DOHH2 (cell line): ENCODE measurements at regions not wholly inside any gene's neighbourhood (a gene's known extent, or its start where the extent isn't known, plus 50 kb on each side); places are given as distances from the start of the nearest gene placed in this dataset.

Experiments
- H3F3A ChIP-seq: fragments of 200-600 bp; sonication (generic), shearing (Covaris generic); 2 replicates; pipeline ENCODE4 v1.6.0; 2016; ENCODE audit warnings: antibody characterized with exemption, mild to moderate bottlenecking; ENCODE audit not compliant: control insufficient read depth, insufficient read depth
- H3K27ac ChIP-seq: fragments of 200-600 bp; sonication (generic); 2 replicates; pipeline ENCODE4 v1.5.1; 2014; ENCODE audit warnings: low read depth, mild to moderate bottlenecking, low read length, moderate library complexity
- H3K27me3 ChIP-seq: fragments of 200-600 bp; sonication (generic); 2 replicates; pipeline ENCODE4 v1.6.1; 2014; ENCODE audit warnings: mild to moderate bottlenecking, low read length, mixed read lengths; ENCODE audit not compliant: control insufficient read depth
- H3K36me3 ChIP-seq: fragments of 200-600 bp; sonication (generic); 2 replicates; pipeline ENCODE4 v1.6.1; 2014; ENCODE audit warnings: mild to moderate bottlenecking, low read length, moderate library complexity, mixed read lengths; ENCODE audit not compliant: control insufficient read depth
- H3K4me1 ChIP-seq: fragments of 200-600 bp; sonication (generic); 2 replicates; pipeline ENCODE4 v1.6.1; 2014; ENCODE audit warnings: mild to moderate bottlenecking, low read length, mixed read lengths; ENCODE audit not compliant: control insufficient read depth
- H3K4me2 ChIP-seq: fragments of 200-600 bp; sonication (generic); 2 replicates; pipeline ENCODE4 v1.6.0; 2014; ENCODE audit warnings: mild to moderate bottlenecking, low read length, moderate library complexity
- H3K4me3 ChIP-seq: fragments of 200-600 bp; sonication (generic); 2 replicates; pipeline ENCODE4 v1.5.1; 2014; ENCODE audit warnings: mild to moderate bottlenecking, low read length, mixed read lengths
- H3K79me2 ChIP-seq: fragments of 200-600 bp; sonication (generic); 2 replicates; pipeline ENCODE4 v1.6.1; 2014; ENCODE audit warnings: mild to moderate bottlenecking, low read length, mixed read lengths; ENCODE audit not compliant: control insufficient read depth
- H3K9me2 ChIP-seq: fragments of 200-600 bp; sonication (generic); replicated peaks from 2 replicates; pipeline ENCODE4 v1.6.1; 2014; ENCODE audit warnings: mild to moderate bottlenecking, low read length, mixed read lengths; ENCODE audit not compliant: control insufficient read depth
- H3K9me3 ChIP-seq: fragments of 200-600 bp; sonication (generic); 2 replicates; pipeline ENCODE4 v1.6.1; 2014; ENCODE audit warnings: antibody characterized with exemption, low read length, mixed read lengths; ENCODE audit not compliant: control insufficient read depth, insufficient read depth
- H4K20me1 ChIP-seq: fragments of 200-600 bp; sonication (generic); 2 replicates; pipeline ENCODE4 v1.6.0; 2014; ENCODE audit warnings: low read depth, mild to moderate bottlenecking, antibody characterized with exemption, low read length, moderate library complexity; ENCODE audit not compliant: control insufficient read depth, insufficient read depth
- EZH2phosphoT487 ChIP-seq: fragments of 200-600 bp; sonication (generic); IDR thresholded peaks from 2 replicates; pipeline ENCODE4 v1.6.1; 2017; ENCODE audit warnings: borderline replicate concordance, mild to moderate bottlenecking, antibody characterized with exemption, low read length, moderate library complexity, mixed read lengths
- TF ChIP-seq, protein P1 (sequence below): fragments of 200-600 bp; sonication (generic); IDR thresholded peaks from one replicate; pipeline ENCODE4 v1.5.1; 2014; ENCODE audit warnings: antibody characterized with exemption, mild to moderate bottlenecking, low read depth, low read length; ENCODE audit not compliant: poor library complexity, severe bottlenecking

DNA sequence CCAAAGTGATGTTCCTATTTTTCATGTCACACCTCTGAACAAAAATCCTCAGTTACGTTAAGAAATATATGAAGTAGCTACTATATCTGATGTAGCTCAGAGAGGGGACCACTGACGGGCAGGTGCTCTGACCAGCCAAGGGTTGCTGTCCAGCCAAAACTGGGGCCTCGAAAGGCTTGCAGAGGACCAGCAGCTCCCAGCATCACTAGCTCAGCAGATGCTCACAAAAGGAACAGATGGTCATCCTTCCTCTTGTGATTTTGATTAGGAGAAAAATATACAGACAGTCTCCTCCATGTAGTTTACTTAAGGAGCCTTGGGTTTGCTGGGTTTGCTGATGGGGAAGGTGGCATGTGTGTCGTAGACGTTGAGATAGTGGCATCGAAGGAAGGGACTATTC, 374.6 kb upstream of the B3GAT1 start:
- H3K4me3 ChIP-seq, result no peak overlapping the region
- TF ChIP-seq, protein P1, sequence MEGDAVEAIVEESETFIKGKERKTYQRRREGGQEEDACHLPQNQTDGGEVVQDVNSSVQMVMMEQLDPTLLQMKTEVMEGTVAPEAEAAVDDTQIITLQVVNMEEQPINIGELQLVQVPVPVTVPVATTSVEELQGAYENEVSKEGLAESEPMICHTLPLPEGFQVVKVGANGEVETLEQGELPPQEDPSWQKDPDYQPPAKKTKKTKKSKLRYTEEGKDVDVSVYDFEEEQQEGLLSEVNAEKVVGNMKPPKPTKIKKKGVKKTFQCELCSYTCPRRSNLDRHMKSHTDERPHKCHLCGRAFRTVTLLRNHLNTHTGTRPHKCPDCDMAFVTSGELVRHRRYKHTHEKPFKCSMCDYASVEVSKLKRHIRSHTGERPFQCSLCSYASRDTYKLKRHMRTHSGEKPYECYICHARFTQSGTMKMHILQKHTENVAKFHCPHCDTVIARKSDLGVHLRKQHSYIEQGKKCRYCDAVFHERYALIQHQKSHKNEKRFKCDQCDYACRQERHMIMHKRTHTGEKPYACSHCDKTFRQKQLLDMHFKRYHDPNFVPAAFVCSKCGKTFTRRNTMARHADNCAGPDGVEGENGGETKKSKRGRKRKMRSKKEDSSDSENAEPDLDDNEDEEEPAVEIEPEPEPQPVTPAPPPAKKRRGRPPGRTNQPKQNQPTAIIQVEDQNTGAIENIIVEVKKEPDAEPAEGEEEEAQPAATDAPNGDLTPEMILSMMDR, result no peak
- TF ChIP-seq EZH2phosphoT487, result no peak

DNA sequence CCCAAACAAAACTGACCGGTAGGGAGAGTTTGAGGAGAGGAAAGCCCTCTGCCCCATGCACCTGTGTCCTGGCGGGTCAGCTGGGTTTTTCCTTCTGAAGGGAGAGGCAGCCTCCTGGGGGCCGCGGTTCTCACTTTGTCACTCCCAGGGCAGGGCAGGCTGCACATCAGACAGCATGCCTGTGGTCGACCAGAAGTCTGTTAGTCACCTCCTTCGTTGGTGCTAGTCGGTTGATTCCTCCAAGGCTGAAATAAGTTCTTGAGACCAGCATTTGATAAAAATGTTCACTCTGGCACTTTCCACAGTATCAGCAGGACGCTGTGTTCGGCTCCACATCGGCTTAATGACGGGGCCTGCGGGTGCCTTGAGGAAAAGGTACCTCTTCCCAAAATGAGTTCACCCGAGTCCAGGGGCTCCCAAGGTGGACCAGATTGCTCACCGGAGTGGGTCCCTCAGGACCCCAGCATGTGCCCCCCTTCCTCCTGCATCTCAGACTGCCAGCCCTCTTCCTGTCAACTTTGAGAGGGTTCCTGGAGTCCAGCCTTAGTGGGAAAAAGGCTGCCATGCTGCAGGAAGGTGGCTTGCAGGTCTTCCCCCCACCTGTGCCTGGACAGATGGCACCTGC, 373.7 kb upstream of the B3GAT1 start:
- H3K36me3 ChIP-seq, result no peaks in the 10 kb centered on the region
- H3K9me3 ChIP-seq, result no peaks in the 10 kb centered on the region
- H3K27ac ChIP-seq, result no peak overlapping the region
- H3K4me1 ChIP-seq, result no peaks in the 10 kb centered on the region
- no peak overlapping the region for H3K4me2 ChIP-seq
- H3K9me2 ChIP-seq, result no peaks in the 10 kb centered on the region
- no peak for TF ChIP-seq EZH2phosphoT487
- TF ChIP-seq, protein P1, result no peak
- 0 out of 2 replicates have a peak, but pooled peaks cover 2% of the 10 kb centered on the region for H3K27me3 ChIP-seq
- no peak overlapping the region for H3K4me3 ChIP-seq
- no peaks in the 10 kb centered on the region for H4K20me1 ChIP-seq
- no peaks in the 10 kb centered on the region for H3K79me2 ChIP-seq
- H3F3A ChIP-seq, result no peaks in the 10 kb centered on the region

More for the DNA sequence above, 374.6 kb upstream of the B3GAT1 start:
- no peaks in the 10 kb centered on the region for H3F3A ChIP-seq
- H3K4me2 ChIP-seq, result no peak overlapping the region
- no peaks in the 10 kb centered on the region for H3K27me3 ChIP-seq
- no peaks in the 10 kb centered on the region for H3K9me2 ChIP-seq
- H3K27ac ChIP-seq, result no peak overlapping the region
- no peaks in the 10 kb centered on the region for H3K79me2 ChIP-seq
- H3K9me3 ChIP-seq, result no peaks in the 10 kb centered on the region
- no peaks in the 10 kb centered on the region for H3K4me1 ChIP-seq
- H3K36me3 ChIP-seq, result no peaks in the 10 kb centered on the region
- no peaks in the 10 kb centered on the region for H4K20me1 ChIP-seq

DNA sequence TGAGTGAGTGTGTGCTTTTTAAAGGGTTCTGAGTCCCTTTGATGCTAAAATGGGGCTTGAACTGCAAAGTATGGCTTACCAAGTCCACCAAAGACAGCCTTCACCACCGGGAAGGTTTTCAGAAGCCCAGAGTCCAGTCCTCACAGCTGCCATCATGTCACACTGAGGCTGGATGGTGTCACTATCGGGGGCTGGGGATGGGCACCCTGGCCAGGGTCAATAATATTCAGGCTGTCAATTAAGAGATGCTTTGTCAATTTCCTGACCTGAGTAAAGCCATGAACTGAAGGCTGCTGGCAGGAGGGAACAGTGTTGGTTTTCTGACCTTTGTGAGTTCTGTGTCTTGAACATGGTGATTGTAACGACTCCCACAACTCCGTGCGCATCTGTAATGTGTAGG, 373.0 kb upstream of the B3GAT1 start:
- no peaks in the 10 kb centered on the region for H3K4me1 ChIP-seq
- no peaks in the 10 kb centered on the region for H3K79me2 ChIP-seq
- no peak overlapping the region for H3K27ac ChIP-seq
- no peak overlapping the region for H3K4me3 ChIP-seq
- TF ChIP-seq, protein P1, result no peak
- no peak for TF ChIP-seq EZH2phosphoT487
- no peaks in the 10 kb centered on the region for H3K36me3 ChIP-seq
- no peaks in the 10 kb centered on the region for H3F3A ChIP-seq
- H3K27me3 ChIP-seq, result 0 out of 2 replicates have a peak, but pooled peaks cover 2% of the 10 kb centered on the region
- no peaks in the 10 kb centered on the region for H3K9me3 ChIP-seq
- H3K4me2 ChIP-seq, result no peak overlapping the region
- no peaks in the 10 kb centered on the region for H4K20me1 ChIP-seq
- H3K9me2 ChIP-seq, result no peaks in the 10 kb centered on the region
